ENCODE measurements at regions not wholly inside any gene's neighbourhood (a gene's known extent, or its start where the extent isn't known, plus 50 kb on each side); places are given as distances from the start of the nearest gene placed in this dataset.
A peak's percentile ranks its signal among the peaks of the same experiment; 100 is the strongest.

GRCh38 chr15:34655326-34655725 lies 71.9 kb upstream of the GOLGA8B start (continued):
- TF ChIP-seq, protein P1, sequence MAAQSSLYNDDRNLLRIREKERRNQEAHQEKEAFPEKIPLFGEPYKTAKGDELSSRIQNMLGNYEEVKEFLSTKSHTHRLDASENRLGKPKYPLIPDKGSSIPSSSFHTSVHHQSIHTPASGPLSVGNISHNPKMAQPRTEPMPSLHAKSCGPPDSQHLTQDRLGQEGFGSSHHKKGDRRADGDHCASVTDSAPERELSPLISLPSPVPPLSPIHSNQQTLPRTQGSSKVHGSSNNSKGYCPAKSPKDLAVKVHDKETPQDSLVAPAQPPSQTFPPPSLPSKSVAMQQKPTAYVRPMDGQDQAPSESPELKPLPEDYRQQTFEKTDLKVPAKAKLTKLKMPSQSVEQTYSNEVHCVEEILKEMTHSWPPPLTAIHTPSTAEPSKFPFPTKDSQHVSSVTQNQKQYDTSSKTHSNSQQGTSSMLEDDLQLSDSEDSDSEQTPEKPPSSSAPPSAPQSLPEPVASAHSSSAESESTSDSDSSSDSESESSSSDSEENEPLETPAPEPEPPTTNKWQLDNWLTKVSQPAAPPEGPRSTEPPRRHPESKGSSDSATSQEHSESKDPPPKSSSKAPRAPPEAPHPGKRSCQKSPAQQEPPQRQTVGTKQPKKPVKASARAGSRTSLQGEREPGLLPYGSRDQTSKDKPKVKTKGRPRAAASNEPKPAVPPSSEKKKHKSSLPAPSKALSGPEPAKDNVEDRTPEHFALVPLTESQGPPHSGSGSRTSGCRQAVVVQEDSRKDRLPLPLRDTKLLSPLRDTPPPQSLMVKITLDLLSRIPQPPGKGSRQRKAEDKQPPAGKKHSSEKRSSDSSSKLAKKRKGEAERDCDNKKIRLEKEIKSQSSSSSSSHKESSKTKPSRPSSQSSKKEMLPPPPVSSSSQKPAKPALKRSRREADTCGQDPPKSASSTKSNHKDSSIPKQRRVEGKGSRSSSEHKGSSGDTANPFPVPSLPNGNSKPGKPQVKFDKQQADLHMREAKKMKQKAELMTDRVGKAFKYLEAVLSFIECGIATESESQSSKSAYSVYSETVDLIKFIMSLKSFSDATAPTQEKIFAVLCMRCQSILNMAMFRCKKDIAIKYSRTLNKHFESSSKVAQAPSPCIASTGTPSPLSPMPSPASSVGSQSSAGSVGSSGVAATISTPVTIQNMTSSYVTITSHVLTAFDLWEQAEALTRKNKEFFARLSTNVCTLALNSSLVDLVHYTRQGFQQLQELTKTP (IDR thresholded peaks at IDR 0.05; ENCODE audit: low read depth in 1 of 2, partially characterized antibody in 2 of 2) = peak in 1 of 2 experiments; percentile 63
- TF ChIP-seq ZNF384 (IDR thresholded peaks at IDR 0.05; ENCODE audit: low read depth, low read length) (no peak), CBFA2T3 (IDR thresholded peaks at IDR 0.05) (peak; percentile 97), ESRRB (CRISPR knock-in tag; IDR thresholded peaks at IDR 0.05; ENCODE audit: borderline replicate concordance) (no peak), CTBP1 (IDR thresholded peaks at IDR 0.05; ENCODE audit: borderline replicate concordance) (peak; percentile 61), ZNF124 (CRISPR knock-in tag; IDR thresholded peaks at IDR 0.05) (no peak), SMAD3 (CRISPR knock-in tag; conservative IDR thresholded peaks at IDR 0.05) (no peak), GATA2 (CRISPR knock-in tag; IDR thresholded peaks at IDR 0.05) (peak; percentile 60; the same call in 1 of the 2 replicates), PHF21A (IDR thresholded peaks at IDR 0.05; ENCODE audit: borderline replicate concordance, low read depth) (no peak), L3MBTL2 (IDR thresholded peaks at IDR 0.05) (no peak), HIVEP1 (CRISPR knock-in tag; IDR thresholded peaks at IDR 0.05) (no peak), ZNF165 (CRISPR knock-in tag; IDR thresholded peaks at IDR 0.05; ENCODE audit: borderline replicate concordance) (no peak), ZBTB9 (CRISPR knock-in tag; IDR thresholded peaks at IDR 0.05) (no peak), TEAD2 (tag; IDR thresholded peaks at IDR 0.05) (no peak)
- TF ChIP-seq, protein P2, sequence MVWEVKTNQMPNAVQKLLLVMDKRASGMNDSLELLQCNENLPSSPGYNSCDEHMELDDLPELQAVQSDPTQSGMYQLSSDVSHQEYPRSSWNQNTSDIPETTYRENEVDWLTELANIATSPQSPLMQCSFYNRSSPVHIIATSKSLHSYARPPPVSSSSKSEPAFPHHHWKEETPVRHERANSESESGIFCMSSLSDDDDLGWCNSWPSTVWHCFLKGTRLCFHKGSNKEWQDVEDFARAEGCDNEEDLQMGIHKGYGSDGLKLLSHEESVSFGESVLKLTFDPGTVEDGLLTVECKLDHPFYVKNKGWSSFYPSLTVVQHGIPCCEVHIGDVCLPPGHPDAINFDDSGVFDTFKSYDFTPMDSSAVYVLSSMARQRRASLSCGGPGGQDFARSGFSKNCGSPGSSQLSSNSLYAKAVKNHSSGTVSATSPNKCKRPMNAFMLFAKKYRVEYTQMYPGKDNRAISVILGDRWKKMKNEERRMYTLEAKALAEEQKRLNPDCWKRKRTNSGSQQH (CRISPR knock-in tag; IDR thresholded peaks at IDR 0.05) = no peak
